ENCODE measurements at regions not wholly inside any gene's neighbourhood (a gene's known extent, or its start where the extent isn't known, plus 50 kb on each side); places are given as distances from the start of the nearest gene placed in this dataset.
"Not testable (repeated sequence)": the region's sequence is repeated elsewhere in the genome, so short reads cannot be mapped to it uniquely, and the experiment has no call there.

GRCh38 chr2:176999301-176999700 is 213.3 kb upstream of the HNRNPA3 start:
- Histone ChIP-seq H3K4me3 (no peak overlapping the region), H3K9me3 (no peaks in the 10 kb centered on the region), H3K27ac (no peak overlapping the region), H3K27me3 (no peaks in the 10 kb centered on the region), H3K4me1 (no peaks in the 10 kb centered on the region), H3K36me3 (no peaks in the 10 kb centered on the region)
- intact Hi-C loops (cut with DNase I) = no loop called here
- no peak for ATAC-seq
- DNase-seq = no peak
- TF ChIP-seq CTCF (IDR thresholded peaks at IDR 0.05) = no peak

DNA sequence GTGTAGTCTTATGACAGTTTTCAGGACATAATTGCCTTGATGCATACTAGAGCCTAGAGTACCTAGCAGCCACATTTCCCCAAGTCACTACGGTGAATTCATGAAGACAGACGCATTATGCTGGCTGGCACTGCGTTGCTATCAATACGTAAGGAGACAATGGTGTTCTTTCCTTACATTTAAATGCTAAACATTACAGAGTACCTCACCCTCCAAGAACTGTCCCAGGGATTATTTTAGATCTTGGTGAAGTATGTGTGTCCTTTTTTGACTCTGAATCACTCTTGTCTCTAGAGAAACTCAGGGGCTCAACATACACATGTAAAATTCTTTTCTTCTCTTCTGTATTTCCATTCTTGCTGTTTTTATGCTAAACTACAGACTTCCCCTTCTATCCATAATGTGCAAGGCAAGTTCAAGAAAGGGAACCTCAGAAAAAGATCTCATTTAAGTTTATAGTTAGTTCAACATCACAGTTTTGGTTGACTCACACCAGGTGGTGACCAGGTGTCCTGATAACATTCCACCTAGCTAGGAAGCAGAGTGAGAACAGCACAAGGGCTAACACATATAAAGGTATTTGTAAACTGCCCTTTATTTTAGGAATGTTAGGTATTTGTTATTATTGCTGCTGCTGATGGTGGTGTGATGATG is 212.4 kb upstream of the HNRNPA3 start:
- Histone ChIP-seq H3K27me3 (no peaks in the 10 kb centered on the region), H3K27ac (no peak overlapping the region), H3K36me3 (no peaks in the 10 kb centered on the region), H3K4me1 (no peaks in the 10 kb centered on the region), H3K9me3 (no peaks in the 10 kb centered on the region), H3K4me3 (no peak overlapping the region)
- ATAC-seq = no peak
- no peak for DNase-seq
- intact Hi-C loops (cut with DNase I) = no loop called here
- no peak for TF ChIP-seq CTCF (IDR thresholded peaks at IDR 0.05)

- no peak for ATAC-seq
- Histone ChIP-seq H3K36me3 (no peaks in the 10 kb centered on the region), H3K9me3 (no peaks in the 10 kb centered on the region), H3K4me3 (no peak overlapping the region), H3K27me3 (no peaks in the 10 kb centered on the region), H3K4me1 (no peaks in the 10 kb centered on the region), H3K27ac (no peak overlapping the region)
- no peak for DNase-seq
- intact Hi-C loops (cut with DNase I) = no loop called here
- TF ChIP-seq CTCF (IDR thresholded peaks at IDR 0.05) = no peak
These were observed 211.9 kb upstream of the HNRNPA3 start for GRCh38 chr2:177000715-177001072.

DNA sequence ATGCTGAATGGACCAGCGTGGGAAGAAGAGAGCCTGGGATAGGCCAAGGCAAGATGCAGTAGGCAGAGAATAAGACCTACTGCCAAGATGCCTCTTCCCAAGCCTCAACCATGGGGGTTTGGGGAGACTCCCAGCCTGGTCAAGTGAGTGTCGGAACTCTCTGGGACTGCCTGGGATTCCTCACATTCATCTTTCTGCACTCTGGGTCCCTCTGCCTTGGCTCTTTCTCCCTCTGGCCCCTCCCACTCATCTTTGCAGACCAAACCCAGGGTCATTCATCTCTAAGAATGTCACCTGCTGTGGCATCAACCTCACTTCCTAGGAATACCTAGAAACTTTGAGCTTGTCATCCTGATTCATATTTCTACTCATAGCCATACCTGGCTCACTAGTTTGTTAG is 211.3 kb upstream of the HNRNPA3 start:
- no peak for DNase-seq
- no peaks in the 10 kb centered on the region for H3K27me3 ChIP-seq

DNA sequence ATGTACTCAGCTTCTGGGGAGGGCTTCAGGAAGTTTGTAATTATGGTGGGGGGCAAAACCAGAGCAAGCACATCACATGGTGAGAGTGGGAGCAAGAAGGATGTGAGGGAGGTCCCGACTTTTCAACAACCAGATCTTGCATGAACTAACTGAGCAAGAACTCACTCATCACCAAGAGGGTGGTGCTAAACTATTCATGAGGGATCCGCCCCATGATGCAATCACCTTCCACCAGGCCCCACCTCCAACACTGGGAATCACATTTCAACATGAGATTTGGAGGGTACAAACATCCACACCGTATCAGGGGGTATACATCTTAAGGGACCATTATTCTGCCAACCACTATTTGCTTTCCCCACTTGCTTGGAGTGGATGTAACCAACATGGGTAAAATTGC is 209.6 kb upstream of the HNRNPA3 start:
- Histone ChIP-seq H3K4me1 (no peaks in the 10 kb centered on the region), H3K9me3 (no peaks in the 10 kb centered on the region), H3K27me3 (no peaks in the 10 kb centered on the region), H3K36me3 (no peaks in the 10 kb centered on the region), H3K27ac (no peak overlapping the region), H3K4me3 (no peak overlapping the region)
- ATAC-seq (no peak), DNase-seq (no peak)
- TF ChIP-seq CTCF (IDR thresholded peaks at IDR 0.05) = no peak
- intact Hi-C loops (cut with DNase I) = no loop called here

More for the DNA sequence above, 211.3 kb upstream of the HNRNPA3 start:
- Histone ChIP-seq H3K9me3 (no peaks in the 10 kb centered on the region), H3K27ac (no peak overlapping the region), H3K4me1 (no peaks in the 10 kb centered on the region), H3K36me3 (no peaks in the 10 kb centered on the region), H3K4me3 (no peak overlapping the region)
- no peak for TF ChIP-seq CTCF (IDR thresholded peaks at IDR 0.05)
- intact Hi-C loops (cut with DNase I) = no loop called here
- no peak for ATAC-seq

- ATAC-seq; H3K27me3 ChIP-seq; H3K4me3 ChIP-seq; H3K36me3 ChIP-seq; H3K27ac ChIP-seq; intact Hi-C loops (cut with DNase I); H3K4me1 ChIP-seq; H3K9me3 ChIP-seq; DNase-seq: not testable (repeated sequence)
These were observed 204.9 kb upstream of the HNRNPA3 start for GRCh38 chr2:177007726-177008125.

DNA sequence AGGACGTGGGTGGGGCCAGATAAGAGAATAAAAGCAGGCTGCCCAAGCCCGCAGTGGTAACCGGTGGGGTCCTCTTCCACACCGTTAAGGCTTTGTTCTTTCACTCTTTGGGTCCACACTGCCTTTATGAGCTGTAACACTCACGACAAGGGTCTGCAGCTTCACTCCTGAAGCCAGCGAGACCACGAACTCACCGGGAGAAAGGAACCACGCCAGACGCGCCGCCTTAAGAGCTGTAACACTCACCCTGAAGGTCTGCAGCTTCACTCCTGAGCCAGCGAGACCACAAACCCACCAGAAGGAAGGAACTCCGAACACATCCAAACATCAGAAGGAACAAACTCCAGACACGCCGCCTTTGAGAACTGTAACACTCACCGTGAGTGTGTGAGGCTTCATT is 203.9 kb upstream of the HNRNPA3 start:
- H3K27me3 ChIP-seq; DNase-seq; H3K27ac ChIP-seq; H3K36me3 ChIP-seq; H3K9me3 ChIP-seq; intact Hi-C loops (cut with DNase I); H3K4me3 ChIP-seq; H3K4me1 ChIP-seq; ATAC-seq: not testable (repeated sequence)

Measured in upper lobe of right lung (tissue), 1 donor.